ENCODE measurements at regions not wholly inside any gene's neighbourhood (a gene's known extent, or its start where the extent isn't known, plus 50 kb on each side); places are given as distances from the start of the nearest gene placed in this dataset.

DNA sequence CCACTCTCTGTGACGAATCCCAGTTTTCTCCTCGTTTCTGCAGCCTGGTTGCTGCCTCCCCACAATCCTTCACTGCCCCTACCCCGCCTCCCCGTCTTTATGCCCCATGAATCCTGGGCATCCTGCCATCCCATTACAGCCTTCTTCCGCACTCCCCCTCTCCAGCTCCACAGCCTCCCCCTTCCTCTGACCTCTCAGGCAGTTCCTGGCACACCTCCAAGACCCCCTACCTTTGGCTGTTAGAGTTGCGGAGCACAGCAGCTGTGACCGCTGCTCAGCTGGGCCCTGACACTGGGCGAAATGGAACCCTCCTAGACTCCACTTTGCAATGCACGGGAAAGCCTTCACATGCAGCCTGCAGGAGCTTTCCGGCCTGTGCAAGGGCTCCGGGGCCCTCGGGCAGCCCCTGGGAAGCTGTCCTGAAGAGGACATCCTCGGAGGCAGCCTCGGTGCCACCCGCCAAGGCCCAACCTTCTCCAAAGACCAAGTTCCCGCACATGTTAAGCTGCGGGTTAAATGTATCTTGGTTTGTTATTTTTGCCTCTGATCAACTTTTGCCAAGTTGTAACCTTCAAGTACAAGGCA, 400.7 kb upstream of the MKI67 start:
- no peak for TF ChIP-seq POLR2AphosphoS5 (IDR thresholded peaks at IDR 0.05; ENCODE audit: low read depth, low read length)
- TF ChIP-seq POLR2A (IDR thresholded peaks at IDR 0.05; ENCODE audit: low read depth, low read length), result no peak

Measured in GM12891 (cell line).